ENCODE measurements at regions not wholly inside any gene's neighbourhood (a gene's known extent, or its start where the extent isn't known, plus 50 kb on each side); places are given as distances from the start of the nearest gene placed in this dataset.

- Mint-ChIP-seq H3K4me3 (ENCODE audit: unreplicated experiment) (no peak overlapping the region), H3K9me3 (ENCODE audit: unreplicated experiment) (no peaks in the 10 kb centered on the region), H3K4me1 (ENCODE audit: unreplicated experiment) (peaks cover 14% of the 10 kb centered on the region), H3K27me3 (ENCODE audit: unreplicated experiment) (no peaks in the 10 kb centered on the region), H3K36me3 (ENCODE audit: low read depth, unreplicated experiment) (no peaks in the 10 kb centered on the region), H3K27ac (ENCODE audit: unreplicated experiment) (peak overlapping the region; percentile 92)
- no peak for DNase-seq (ENCODE audit: low spot score)
- no peak for TF ChIP-seq CTCF (IDR thresholded peaks at IDR 0.05; ENCODE audit: unreplicated experiment)
Measured at GRCh38 chr11:104734998-104735397, 163.3 kb downstream of the CASP12 start.

GRCh38 chr11:104731890-104732289 lies 166.4 kb downstream of the CASP12 start:
- Mint-ChIP-seq H3K27me3 (ENCODE audit: unreplicated experiment) (no peaks in the 10 kb centered on the region), H3K36me3 (ENCODE audit: low read depth, unreplicated experiment) (no peaks in the 10 kb centered on the region), H3K4me1 (ENCODE audit: unreplicated experiment) (peaks cover 13% of the 10 kb centered on the region), H3K27ac (ENCODE audit: unreplicated experiment) (peak overlapping the region; percentile 10), H3K4me3 (ENCODE audit: unreplicated experiment) (no peak overlapping the region), H3K9me3 (ENCODE audit: unreplicated experiment) (no peaks in the 10 kb centered on the region)
- DNase-seq (ENCODE audit: low spot score) = no peak
- TF ChIP-seq CTCF (IDR thresholded peaks at IDR 0.05; ENCODE audit: unreplicated experiment) = no peak

DNA sequence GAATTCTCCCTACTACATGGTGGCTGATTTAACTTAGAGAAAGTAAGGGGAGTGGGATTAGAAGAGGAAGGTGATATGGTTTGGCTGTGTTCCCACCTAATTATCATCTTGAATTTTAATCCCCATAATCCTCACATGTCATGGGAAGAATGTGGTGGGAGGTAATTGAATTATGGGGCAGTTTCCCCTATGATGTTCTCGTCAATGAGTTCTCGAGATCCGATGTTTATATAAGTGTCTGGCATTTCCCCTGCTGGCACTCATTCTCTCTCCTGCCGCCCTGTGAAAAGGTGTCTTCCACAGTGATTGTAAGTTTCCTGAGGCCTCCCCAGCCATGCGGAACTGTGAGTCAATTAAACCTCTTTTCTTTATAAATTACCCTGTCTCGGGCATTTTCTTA lies 169.3 kb downstream of the CASP12 start:
- no peak for TF ChIP-seq CTCF (IDR thresholded peaks at IDR 0.05; ENCODE audit: unreplicated experiment)
- no peaks in the 10 kb centered on the region for H3K27me3 Mint-ChIP-seq (ENCODE audit: unreplicated experiment)
- H3K4me1 Mint-ChIP-seq (ENCODE audit: unreplicated experiment) = peaks cover 3% of the 10 kb centered on the region
- no peak overlapping the region for H3K4me3 Mint-ChIP-seq (ENCODE audit: unreplicated experiment)
- no peaks in the 10 kb centered on the region for H3K9me3 Mint-ChIP-seq (ENCODE audit: unreplicated experiment)
- H3K27ac Mint-ChIP-seq (ENCODE audit: unreplicated experiment) = no peak overlapping the region
- no peaks in the 10 kb centered on the region for H3K36me3 Mint-ChIP-seq (ENCODE audit: low read depth, unreplicated experiment)
- no peak for DNase-seq (ENCODE audit: low spot score)

DNA sequence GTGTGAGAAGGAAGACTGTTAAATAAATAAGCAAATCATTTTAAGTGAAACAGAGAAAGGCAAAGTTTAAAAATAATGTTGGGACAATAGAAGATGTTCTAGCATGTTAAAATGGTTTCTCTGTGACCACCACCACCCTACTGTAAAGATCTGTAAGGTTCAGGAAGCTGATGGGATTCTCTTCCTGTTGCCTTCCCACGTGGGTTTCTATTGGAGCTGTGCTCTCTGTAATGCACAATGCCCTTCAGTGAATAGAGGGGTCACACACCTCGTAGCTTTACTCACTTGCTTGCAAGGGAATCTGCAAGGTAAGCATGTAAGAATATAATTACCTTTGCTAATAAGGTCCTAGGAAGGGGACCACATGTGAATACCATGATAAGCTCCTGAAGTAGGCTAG lies 170.5 kb downstream of the CASP12 start:
- TF ChIP-seq CTCF (IDR thresholded peaks at IDR 0.05; ENCODE audit: unreplicated experiment) = no peak

GRCh38 chr11:104727095-104727494 lies 171.2 kb downstream of the CASP12 start:
- no peak for DNase-seq (ENCODE audit: low spot score)
- H3K4me3 Mint-ChIP-seq (ENCODE audit: unreplicated experiment) = no peak overlapping the region
- TF ChIP-seq CTCF (IDR thresholded peaks at IDR 0.05; ENCODE audit: unreplicated experiment) = no peak
- peaks cover 3% of the 10 kb centered on the region for H3K4me1 Mint-ChIP-seq (ENCODE audit: unreplicated experiment)
- H3K36me3 Mint-ChIP-seq (ENCODE audit: low read depth, unreplicated experiment) = no peaks in the 10 kb centered on the region
- H3K27ac Mint-ChIP-seq (ENCODE audit: unreplicated experiment) = no peak overlapping the region
- no peaks in the 10 kb centered on the region for H3K9me3 Mint-ChIP-seq (ENCODE audit: unreplicated experiment)
- H3K27me3 Mint-ChIP-seq (ENCODE audit: unreplicated experiment) = no peaks in the 10 kb centered on the region

More for the DNA sequence above, 170.5 kb downstream of the CASP12 start:
- H3K4me3 Mint-ChIP-seq (ENCODE audit: unreplicated experiment) = no peak overlapping the region
- H3K9me3 Mint-ChIP-seq (ENCODE audit: unreplicated experiment) = no peaks in the 10 kb centered on the region
- H3K36me3 Mint-ChIP-seq (ENCODE audit: low read depth, unreplicated experiment) = no peaks in the 10 kb centered on the region
- no peak for DNase-seq (ENCODE audit: low spot score)
- no peak overlapping the region for H3K27ac Mint-ChIP-seq (ENCODE audit: unreplicated experiment)
- H3K27me3 Mint-ChIP-seq (ENCODE audit: unreplicated experiment) = no peaks in the 10 kb centered on the region
- H3K4me1 Mint-ChIP-seq (ENCODE audit: unreplicated experiment) = peaks cover 3% of the 10 kb centered on the region
